ENCODE measurements at regions not wholly inside any gene's neighbourhood (a gene's known extent, or its start where the extent isn't known, plus 50 kb on each side); places are given as distances from the start of the nearest gene placed in this dataset.

DNA sequence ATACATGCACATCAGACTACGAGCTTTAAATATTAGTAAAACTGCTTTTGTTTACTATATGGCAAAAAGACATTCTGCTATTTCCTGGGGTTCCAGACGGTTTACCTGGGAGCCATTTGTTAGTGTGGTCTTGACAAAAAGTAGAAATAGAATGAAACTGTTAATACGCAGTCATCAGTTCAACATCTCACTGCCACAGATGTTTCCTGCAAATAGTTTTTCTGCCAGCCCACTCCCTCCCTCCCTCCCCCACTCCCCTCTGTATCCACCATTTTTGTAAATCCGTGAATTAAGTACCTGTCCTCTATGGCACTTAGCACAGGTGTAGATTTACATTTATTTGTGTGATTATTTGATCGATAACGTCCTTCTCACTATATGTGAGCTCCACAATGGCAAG is 74.6 kb upstream of the TPK1 start:
- Histone ChIP-seq H3K9ac (ENCODE audit: low read depth, low read length) (no peak overlapping the region), H3K4me1 (ENCODE audit: control insufficient read depth, insufficient read depth, low read length) (peaks cover 18% of the 10 kb centered on the region), H3K27me3 (ENCODE audit: control insufficient read depth, insufficient read depth, low read length) (no peaks in the 10 kb centered on the region), H3K4me3 (ENCODE audit: low read depth, low read length) (no peak overlapping the region), H3K27ac (ENCODE audit: low read depth, low read length) (no peak overlapping the region), H3K36me3 (ENCODE audit: control insufficient read depth, insufficient read depth, low read length) (no peaks in the 10 kb centered on the region), H3K9me3 (ENCODE audit: control insufficient read depth, insufficient read depth, low read length) (no peaks in the 10 kb centered on the region)

DNA sequence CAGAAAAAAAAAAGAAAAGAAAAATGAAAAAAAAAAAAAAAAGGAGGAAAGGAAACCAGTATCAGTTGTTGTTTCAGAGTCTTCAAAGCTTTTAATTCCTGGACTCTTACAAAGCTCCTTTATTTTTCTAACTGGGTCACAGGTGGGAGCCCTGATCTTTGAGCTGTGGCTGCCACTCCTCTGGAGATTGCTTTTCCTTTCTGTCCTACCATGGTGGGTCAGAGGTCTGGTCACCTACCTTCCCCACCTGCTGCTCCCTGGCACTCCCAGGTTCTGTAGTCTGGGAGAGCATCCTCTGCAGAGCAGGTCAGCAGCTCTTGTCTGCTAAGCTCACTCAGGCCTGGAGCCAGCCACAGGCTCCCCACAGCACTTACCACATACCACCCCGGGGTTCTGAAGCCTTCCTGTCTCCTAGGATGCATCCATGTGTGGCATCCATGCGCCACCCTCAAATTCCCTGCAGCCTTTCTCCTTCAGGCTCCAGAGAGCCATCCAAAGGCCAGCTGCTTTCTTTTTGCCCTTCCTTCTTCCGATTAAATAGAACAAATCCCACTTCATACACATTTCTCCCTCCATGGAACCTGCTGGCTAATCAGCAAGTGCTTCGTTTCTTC is 73.2 kb upstream of the TPK1 start:
- no peaks in the 10 kb centered on the region for H3K27me3 ChIP-seq (ENCODE audit: control insufficient read depth, insufficient read depth, low read length)
- H3K4me1 ChIP-seq (ENCODE audit: control insufficient read depth, insufficient read depth, low read length), result peaks cover 11% of the 10 kb centered on the region; the same call in 1 of the 2 replicates
- no peaks in the 10 kb centered on the region for H3K9me3 ChIP-seq (ENCODE audit: control insufficient read depth, insufficient read depth, low read length)
- no peak overlapping the region for H3K9ac ChIP-seq (ENCODE audit: low read depth, low read length)
- no peak overlapping the region for H3K4me3 ChIP-seq (ENCODE audit: low read depth, low read length)
- no peaks in the 10 kb centered on the region for H3K36me3 ChIP-seq (ENCODE audit: control insufficient read depth, insufficient read depth, low read length)
- no peak overlapping the region for H3K27ac ChIP-seq (ENCODE audit: low read depth, low read length)

DNA sequence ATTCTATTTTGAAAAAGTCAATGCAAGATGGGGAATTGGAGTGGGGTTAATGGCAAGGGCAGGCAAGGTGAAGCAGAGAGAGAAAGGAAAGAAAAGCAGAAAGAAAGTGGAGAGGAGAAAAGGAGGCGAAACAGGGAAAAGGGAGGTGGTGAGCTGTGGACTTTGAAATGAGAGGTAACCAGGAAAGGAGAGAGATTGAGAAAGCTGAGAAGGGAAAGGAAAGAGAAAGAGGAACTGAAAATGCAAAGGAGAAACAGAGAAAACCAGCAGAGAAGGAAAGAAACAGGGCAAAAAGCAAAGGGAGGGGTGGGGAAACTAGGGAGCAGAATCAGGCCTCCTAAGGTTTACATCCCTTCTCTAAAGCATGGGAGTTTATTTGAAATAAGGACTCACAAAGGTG is 72.5 kb upstream of the TPK1 start:
- Histone ChIP-seq H3K9me3 (ENCODE audit: control insufficient read depth, insufficient read depth, low read length) (no peaks in the 10 kb centered on the region), H3K4me1 (ENCODE audit: control insufficient read depth, insufficient read depth, low read length) (peaks cover 11% of the 10 kb centered on the region; the same call in 1 of the 2 replicates), H3K27ac (ENCODE audit: low read depth, low read length) (no peak overlapping the region), H3K36me3 (ENCODE audit: control insufficient read depth, insufficient read depth, low read length) (no peaks in the 10 kb centered on the region), H3K27me3 (ENCODE audit: control insufficient read depth, insufficient read depth, low read length) (no peaks in the 10 kb centered on the region), H3K4me3 (ENCODE audit: low read depth, low read length) (no peak overlapping the region), H3K9ac (ENCODE audit: low read depth, low read length) (no peak overlapping the region)

DNA sequence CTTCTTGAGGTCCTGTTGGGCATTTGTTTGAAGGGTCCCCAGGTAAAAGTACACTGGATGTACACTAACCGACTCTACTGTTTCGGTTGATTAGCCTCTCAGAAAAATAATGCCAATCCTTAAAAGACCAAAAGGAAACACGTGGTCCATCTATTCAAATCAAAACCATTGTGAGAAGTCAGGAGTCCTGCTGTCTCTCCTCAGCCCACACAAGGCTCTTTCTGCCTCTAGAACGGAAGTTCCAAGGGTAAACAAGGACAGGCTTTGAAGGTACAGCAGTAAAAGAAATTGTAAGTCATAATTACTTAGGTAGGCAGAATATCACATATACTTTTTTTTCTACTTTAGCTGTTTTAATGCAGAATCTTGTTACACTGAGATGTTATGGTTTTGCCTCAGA is 71.7 kb upstream of the TPK1 start:
- no peaks in the 10 kb centered on the region for H3K9me3 ChIP-seq (ENCODE audit: control insufficient read depth, insufficient read depth, low read length)
- H3K9ac ChIP-seq (ENCODE audit: low read depth, low read length), result no peak overlapping the region
- no peak overlapping the region for H3K4me3 ChIP-seq (ENCODE audit: low read depth, low read length)

DNA sequence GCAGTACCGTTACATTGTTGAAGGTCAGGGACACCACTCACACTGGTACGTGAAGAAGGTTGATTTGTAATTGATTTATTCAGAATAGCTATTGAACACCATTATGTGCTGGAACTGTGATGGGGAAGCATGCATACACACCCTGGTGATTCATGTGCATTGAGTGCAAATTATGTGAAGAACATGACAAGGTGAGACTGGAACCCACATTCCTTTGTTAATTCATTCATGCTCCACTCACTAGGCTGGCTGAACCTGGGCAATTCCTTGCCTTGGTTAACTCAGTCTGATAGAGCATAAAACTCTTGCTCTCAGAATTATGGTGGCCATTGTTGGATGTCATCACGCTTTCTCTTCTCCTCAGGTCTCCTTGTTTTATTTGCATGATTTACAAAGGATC is 67.3 kb upstream of the TPK1 start:
- Histone ChIP-seq H3K27ac (ENCODE audit: low read depth, low read length) (no peak overlapping the region), H3K4me3 (ENCODE audit: low read depth, low read length) (no peak overlapping the region), H3K9ac (ENCODE audit: low read depth, low read length) (no peak overlapping the region), H3K4me1 (ENCODE audit: control insufficient read depth, insufficient read depth, low read length) (peaks cover 4% of the 10 kb centered on the region; the same call in 1 of the 2 replicates), H3K9me3 (ENCODE audit: control insufficient read depth, insufficient read depth, low read length) (no peaks in the 10 kb centered on the region), H3K36me3 (ENCODE audit: control insufficient read depth, insufficient read depth, low read length) (no peaks in the 10 kb centered on the region), H3K27me3 (ENCODE audit: control insufficient read depth, insufficient read depth, low read length) (no peaks in the 10 kb centered on the region)

More for the DNA sequence above, 71.7 kb upstream of the TPK1 start:
- Histone ChIP-seq H3K4me1 (ENCODE audit: control insufficient read depth, insufficient read depth, low read length) (peaks cover 11% of the 10 kb centered on the region; the same call in 1 of the 2 replicates), H3K27ac (ENCODE audit: low read depth, low read length) (no peak overlapping the region), H3K27me3 (ENCODE audit: control insufficient read depth, insufficient read depth, low read length) (no peaks in the 10 kb centered on the region), H3K36me3 (ENCODE audit: control insufficient read depth, insufficient read depth, low read length) (no peaks in the 10 kb centered on the region)

DNA sequence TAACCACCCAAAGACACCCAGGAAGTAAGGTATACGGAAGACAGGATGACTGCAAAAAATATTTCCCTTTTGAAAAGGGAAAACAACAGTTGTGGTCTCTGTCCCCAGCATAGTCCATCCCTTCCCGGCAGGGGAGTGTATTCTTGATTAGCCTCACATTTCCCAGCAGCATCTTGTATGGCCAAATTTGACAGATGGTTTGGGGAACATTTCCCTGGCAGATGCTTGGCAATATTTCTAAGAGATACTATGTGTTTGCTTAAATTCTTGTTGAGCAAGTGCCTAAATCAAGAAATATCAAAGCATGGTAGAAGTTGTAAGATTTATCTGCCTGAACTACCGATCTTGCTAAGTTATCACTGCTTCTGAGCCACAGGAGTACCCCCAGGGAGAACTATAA is 56.9 kb upstream of the TPK1 start:
- Histone ChIP-seq H3K4me1 (ENCODE audit: control insufficient read depth, insufficient read depth, low read length) (no peaks in the 10 kb centered on the region), H3K27ac (ENCODE audit: low read depth, low read length) (no peak overlapping the region), H3K36me3 (ENCODE audit: control insufficient read depth, insufficient read depth, low read length) (no peaks in the 10 kb centered on the region)

More for the DNA sequence above, 56.9 kb upstream of the TPK1 start:
- no peaks in the 10 kb centered on the region for H3K9me3 ChIP-seq (ENCODE audit: control insufficient read depth, insufficient read depth, low read length)
- H3K4me3 ChIP-seq (ENCODE audit: low read depth, low read length), result no peak overlapping the region
- H3K27me3 ChIP-seq (ENCODE audit: control insufficient read depth, insufficient read depth, low read length), result no peaks in the 10 kb centered on the region
- H3K9ac ChIP-seq (ENCODE audit: low read depth, low read length), result no peak overlapping the region
